ENCODE measurements at regions not wholly inside any gene's neighbourhood (a gene's known extent, or its start where the extent isn't known, plus 50 kb on each side); places are given as distances from the start of the nearest gene placed in this dataset.
A peak's percentile ranks its signal among the peaks of the same experiment; 100 is the strongest.

- H3K4me1 ChIP-seq (ENCODE audit: control insufficient read depth in 2 of 2, insufficient read depth in 2 of 2, low read length in 2 of 2), result peaks cover 14% of the 10 kb centered on the region in 2 donors
- intact Hi-C loops (cut with micrococcal nuclease), result loop anchor here (1.0 to 5.0 kb wide), 4 partner anchors 48 to 405 kb away; no protein-coding TSS in a partner anchor
- H3K9me3 ChIP-seq (ENCODE audit: control extremely low read depth in 1 of 3, control insufficient read depth in 2 of 3, insufficient read depth in 1 of 3, low read length in 2 of 3), result no peaks in the 10 kb centered on the region
- H3K4me2 ChIP-seq (replicated peaks; ENCODE audit: low read depth, low read length, poor library complexity, severe bottlenecking), result no peak overlapping the region
- H3K4me3 ChIP-seq (ENCODE audit: control extremely low read depth in 1 of 5, extremely low read depth in 1 of 5, insufficient read depth in 1 of 5, low read depth in 2 of 5, low read length in 4 of 5), result no peak overlapping the region
- no peaks in the 10 kb centered on the region for H3K79me2 ChIP-seq (ENCODE audit: control insufficient read depth, insufficient read depth, low read length)
- ChIA-PET CTCF (interaction anchor here (0.5 to 3.7 kb wide), 18 partner anchors 8 to 411 kb away, joined by 3 to 51 read pairs (median 4); partner anchors contain the start of gene TNFAIP3), POLR2A (no interaction called here)
- peak overlapping the region; percentile 5 for H2AFZ ChIP-seq (ENCODE audit: insufficient read depth, low read depth, low read length, poor library complexity, severe bottlenecking)
- WGBS (ENCODE audit: insufficient coverage), result 100% methylated on average over 1 of the region's 5 CpGs
- Mint-ChIP-seq H3K27me3 (peaks cover 5% of the 10 kb centered on the region), H3K27ac (no peak overlapping the region), H3K4me1 (peaks cover 36% of the 10 kb centered on the region), H3K4me3 (no peak overlapping the region), H3K9me3 (ENCODE audit: insufficient read depth) (no peaks in the 10 kb centered on the region)
- ATAC-seq (ENCODE audit: low read depth) (no peak), DNase-seq (no peak)
- H3K9ac ChIP-seq (ENCODE audit: low read length), result no peak overlapping the region
- H3K36me3 ChIP-seq (replicated peaks in 1 of 2; ENCODE audit: control extremely low read depth in 1 of 2, control insufficient read depth in 1 of 2, extremely low read depth in 1 of 2, insufficient read depth in 2 of 2, low read length in 1 of 2), result no peaks in the 10 kb centered on the region
- TF ChIP-seq, protein P1, sequence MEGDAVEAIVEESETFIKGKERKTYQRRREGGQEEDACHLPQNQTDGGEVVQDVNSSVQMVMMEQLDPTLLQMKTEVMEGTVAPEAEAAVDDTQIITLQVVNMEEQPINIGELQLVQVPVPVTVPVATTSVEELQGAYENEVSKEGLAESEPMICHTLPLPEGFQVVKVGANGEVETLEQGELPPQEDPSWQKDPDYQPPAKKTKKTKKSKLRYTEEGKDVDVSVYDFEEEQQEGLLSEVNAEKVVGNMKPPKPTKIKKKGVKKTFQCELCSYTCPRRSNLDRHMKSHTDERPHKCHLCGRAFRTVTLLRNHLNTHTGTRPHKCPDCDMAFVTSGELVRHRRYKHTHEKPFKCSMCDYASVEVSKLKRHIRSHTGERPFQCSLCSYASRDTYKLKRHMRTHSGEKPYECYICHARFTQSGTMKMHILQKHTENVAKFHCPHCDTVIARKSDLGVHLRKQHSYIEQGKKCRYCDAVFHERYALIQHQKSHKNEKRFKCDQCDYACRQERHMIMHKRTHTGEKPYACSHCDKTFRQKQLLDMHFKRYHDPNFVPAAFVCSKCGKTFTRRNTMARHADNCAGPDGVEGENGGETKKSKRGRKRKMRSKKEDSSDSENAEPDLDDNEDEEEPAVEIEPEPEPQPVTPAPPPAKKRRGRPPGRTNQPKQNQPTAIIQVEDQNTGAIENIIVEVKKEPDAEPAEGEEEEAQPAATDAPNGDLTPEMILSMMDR (IDR thresholded peaks at IDR 0.05), result no peak
- no peak for TF ChIP-seq EZH2 (IDR thresholded peaks at IDR 0.05; ENCODE audit: borderline replicate concordance, insufficient read depth, low read depth, low read length, poor library complexity, severe bottlenecking)
- H4K20me1 ChIP-seq (ENCODE audit: control insufficient read depth, insufficient read depth, low read length, poor library complexity, severe bottlenecking), result no peaks in the 10 kb centered on the region
- no peaks in the 10 kb centered on the region for H3K27me3 ChIP-seq (replicated peaks in 1 of 4; ENCODE audit: control extremely low read depth in 1 of 4, control insufficient read depth in 3 of 4, insufficient read depth in 4 of 4, low read length in 3 of 4)
- H3K27ac ChIP-seq (ENCODE audit: low read length in 2 of 2), result no peak overlapping the region
Observed at GRCh38 chr6:137704802-137705159, 162.3 kb upstream of the TNFAIP3 start.

- no peak overlapping the region for H3K9ac ChIP-seq (ENCODE audit: low read length)
- H2AFZ ChIP-seq (ENCODE audit: insufficient read depth, low read depth, low read length, poor library complexity, severe bottlenecking), result peak overlapping the region; percentile 5
- intact Hi-C loops (cut with micrococcal nuclease), result loop anchor here (1.0 to 5.0 kb wide), 4 partner anchors 47 to 404 kb away; no protein-coding TSS in a partner anchor
- Mint-ChIP-seq H3K27ac (no peak overlapping the region), H3K27me3 (peaks cover 5% of the 10 kb centered on the region), H3K4me3 (no peak overlapping the region), H3K9me3 (ENCODE audit: insufficient read depth) (no peaks in the 10 kb centered on the region), H3K4me1 (peaks cover 40% of the 10 kb centered on the region)
- no peak overlapping the region for H3K4me2 ChIP-seq (replicated peaks; ENCODE audit: low read depth, low read length, poor library complexity, severe bottlenecking)
- no peak overlapping the region for H3K27ac ChIP-seq (ENCODE audit: low read length in 2 of 2)
- peak; percentile 70 for DNase-seq
- no peaks in the 10 kb centered on the region for H3K27me3 ChIP-seq (replicated peaks in 1 of 4; ENCODE audit: control extremely low read depth in 1 of 4, control insufficient read depth in 3 of 4, insufficient read depth in 4 of 4, low read length in 3 of 4)
- no peak overlapping the region for H3K4me3 ChIP-seq (ENCODE audit: control extremely low read depth in 1 of 5, extremely low read depth in 1 of 5, insufficient read depth in 1 of 5, low read depth in 2 of 5, low read length in 4 of 5)
- no peaks in the 10 kb centered on the region for H3K79me2 ChIP-seq (ENCODE audit: control insufficient read depth, insufficient read depth, low read length)
- no peaks in the 10 kb centered on the region for H3K36me3 ChIP-seq (replicated peaks in 1 of 2; ENCODE audit: control extremely low read depth in 1 of 2, control insufficient read depth in 1 of 2, extremely low read depth in 1 of 2, insufficient read depth in 2 of 2, low read length in 1 of 2)
- no peak for TF ChIP-seq EZH2 (IDR thresholded peaks at IDR 0.05; ENCODE audit: borderline replicate concordance, insufficient read depth, low read depth, low read length, poor library complexity, severe bottlenecking)
- TF ChIP-seq, protein P1 (IDR thresholded peaks at IDR 0.05), result peak; percentile 87
- whole genome bisulfite sequencing (ENCODE audit: insufficient coverage), result 74% methylated on average over 7 of the region's 11 CpGs
- peak; percentile 42 for ATAC-seq (ENCODE audit: low read depth)
- peaks cover 14% of the 10 kb centered on the region in 2 donors for H3K4me1 ChIP-seq (ENCODE audit: control insufficient read depth in 2 of 2, insufficient read depth in 2 of 2, low read length in 2 of 2)
- H3K9me3 ChIP-seq (ENCODE audit: control extremely low read depth in 1 of 3, control insufficient read depth in 2 of 3, insufficient read depth in 1 of 3, low read length in 2 of 3), result no peaks in the 10 kb centered on the region
- H4K20me1 ChIP-seq (ENCODE audit: control insufficient read depth, insufficient read depth, low read length, poor library complexity, severe bottlenecking), result no peaks in the 10 kb centered on the region
- CTCF ChIA-PET, result interaction anchor here (0.5 to 3.7 kb wide), 24 partner anchors 8 to 411 kb away, joined by 3 to 51 read pairs (median 5); partner anchors contain the start of gene TNFAIP3
- POLR2A ChIA-PET, result no interaction called here
Observed at GRCh38 chr6:137705160-137706082, 161.6 kb upstream of the TNFAIP3 start.
